ENCODE measurements at regions not wholly inside any gene's neighbourhood (a gene's known extent, or its start where the extent isn't known, plus 50 kb on each side); places are given as distances from the start of the nearest gene placed in this dataset.

- DNase-seq (no peak), ATAC-seq (no peak)
- intact Hi-C loops (cut with DNase I), result no loop called here
Measured at GRCh38 chr2:111653913-111654312, 230.1 kb downstream of the ANAPC1 start.

DNA sequence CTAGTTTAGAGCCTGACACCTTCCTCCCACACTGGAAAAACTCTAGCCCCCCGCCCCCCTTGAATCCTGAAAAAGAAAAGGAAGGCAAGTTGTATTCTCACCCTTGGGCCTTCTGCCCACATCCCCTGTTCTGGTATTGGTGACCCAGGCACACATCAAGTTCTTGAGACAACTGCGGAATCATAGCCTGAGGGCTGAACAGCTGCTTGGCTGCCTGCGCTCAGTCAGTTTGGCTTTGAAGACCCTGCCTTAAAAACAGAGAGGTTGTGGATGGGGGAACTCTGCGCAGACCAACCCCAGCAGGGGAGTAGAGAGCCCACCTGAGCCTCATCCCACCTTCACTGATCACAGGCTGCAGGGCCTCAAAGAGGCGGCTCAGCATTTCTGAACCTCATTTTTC lies 229.2 kb downstream of the ANAPC1 start:
- DNase-seq (no peak), ATAC-seq (no peak)
- intact Hi-C loops (cut with DNase I), result no loop called here

GRCh38 chr2:111656436-111656835 lies 227.6 kb downstream of the ANAPC1 start:
- ATAC-seq, result no peak
- no peak for DNase-seq
- intact Hi-C loops (cut with DNase I), result no loop called here

GRCh38 chr2:111656894-111657293 lies 227.1 kb downstream of the ANAPC1 start:
- ATAC-seq (no peak), DNase-seq (no peak)
- intact Hi-C loops (cut with DNase I), result no loop called here

GRCh38 chr2:111657351-111657975 lies 226.5 kb downstream of the ANAPC1 start:
- DNase-seq, result no peak
- no peak for ATAC-seq
- intact Hi-C loops (cut with DNase I), result no loop called here

DNA sequence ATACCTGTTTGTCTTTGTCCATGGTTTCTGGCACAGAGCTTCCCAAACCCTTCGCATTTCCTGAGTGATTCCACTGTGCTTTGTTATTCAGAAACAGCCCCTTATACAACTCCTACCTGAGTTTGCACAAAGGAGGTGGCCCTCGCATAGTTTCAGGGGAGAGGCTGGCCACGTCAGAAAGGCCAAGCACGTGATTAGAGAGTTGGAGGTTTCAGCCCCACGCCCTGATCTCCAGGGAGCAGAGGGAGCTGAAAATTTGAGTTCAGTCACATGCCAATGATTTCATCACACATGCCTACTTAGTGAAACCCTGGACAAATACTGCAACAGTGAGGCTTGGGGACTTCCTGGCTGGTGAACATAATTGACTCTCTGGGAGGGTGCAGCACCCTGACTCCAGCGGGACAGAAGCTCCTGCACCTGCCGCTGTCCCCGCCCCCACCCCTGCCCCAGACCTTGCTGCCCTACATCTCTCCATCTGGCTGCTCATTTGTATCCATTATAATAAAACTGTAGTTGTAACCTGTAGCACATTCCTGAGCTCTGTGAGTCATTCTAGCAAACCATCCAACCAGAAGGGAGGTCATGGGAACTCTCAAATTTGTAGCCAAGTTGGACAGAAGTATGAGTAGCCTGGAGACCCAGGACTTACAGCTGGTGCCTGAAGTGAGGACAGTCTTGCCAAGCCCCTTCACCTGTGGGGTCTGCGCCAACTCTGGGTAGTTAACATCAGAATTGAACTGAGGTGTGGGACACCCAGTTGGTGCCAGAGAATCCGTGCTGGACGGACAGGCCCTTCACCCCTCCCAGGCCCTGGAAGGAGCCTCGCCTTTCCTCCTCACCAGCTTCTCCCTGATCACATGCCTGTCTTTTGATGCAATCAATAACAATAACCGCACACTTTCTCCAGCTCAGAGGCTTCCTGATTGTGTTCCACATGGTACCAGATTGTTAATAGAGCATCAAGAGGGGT lies 224.3 kb downstream of the ANAPC1 start:
- DNase-seq (peak; percentile 70), ATAC-seq (peak; percentile 84 to 85)
- intact Hi-C loops (cut with DNase I), result no loop called here

DNA sequence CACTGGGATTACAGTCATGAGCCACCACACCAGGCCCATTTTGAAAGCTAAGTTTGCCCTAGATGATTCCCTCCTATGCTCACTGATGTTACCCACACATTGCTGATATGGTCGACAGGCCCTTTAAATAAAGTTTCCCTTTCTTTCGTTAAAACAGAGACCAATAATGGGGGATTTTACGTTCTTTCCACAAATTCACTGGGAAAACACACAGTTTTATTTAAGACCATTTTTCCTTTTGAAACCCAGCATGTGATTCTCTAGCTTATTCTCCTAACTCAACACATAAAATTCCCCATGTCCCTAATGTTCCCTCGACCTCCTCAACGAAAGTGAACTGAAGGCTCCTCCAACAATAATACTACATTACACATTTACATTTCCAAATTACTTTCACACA lies 223.2 kb downstream of the ANAPC1 start:
- DNase-seq, result no peak
- ATAC-seq, result no peak
- intact Hi-C loops (cut with DNase I), result no loop called here

DNA sequence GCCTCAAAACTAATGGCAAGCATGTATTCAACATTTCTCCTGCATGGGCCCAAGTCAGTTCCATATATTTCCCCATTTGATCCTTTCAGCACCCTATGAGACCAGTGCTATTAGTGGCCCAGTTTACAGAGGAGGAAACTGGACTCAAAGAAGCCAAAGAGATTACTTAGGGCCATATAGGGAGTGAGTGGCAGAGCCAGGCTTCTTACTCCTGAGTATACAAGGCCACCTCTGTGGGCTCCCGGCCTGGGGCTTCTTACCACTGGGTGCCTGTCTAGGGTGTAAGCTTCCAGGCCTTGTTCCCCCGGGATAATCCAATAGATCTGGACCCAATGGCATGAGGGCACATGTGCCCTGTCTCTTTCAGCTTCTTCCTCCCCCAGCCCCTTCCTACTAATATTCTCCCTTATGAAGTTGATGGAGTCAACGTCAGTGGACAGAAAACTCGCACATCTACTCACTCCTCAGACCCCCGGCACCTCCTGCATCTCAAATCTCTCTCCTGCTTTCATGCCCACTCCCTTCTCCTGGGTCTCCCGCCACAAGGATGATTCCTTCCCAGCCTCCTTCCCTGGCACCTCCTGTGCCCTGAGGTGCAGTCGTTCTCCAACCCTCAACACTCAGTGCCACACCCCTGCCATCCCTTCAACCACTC lies 222.6 kb downstream of the ANAPC1 start:
- intact Hi-C loops (cut with DNase I), result no loop called here
- no peak for ATAC-seq
- no peak for DNase-seq

DNA sequence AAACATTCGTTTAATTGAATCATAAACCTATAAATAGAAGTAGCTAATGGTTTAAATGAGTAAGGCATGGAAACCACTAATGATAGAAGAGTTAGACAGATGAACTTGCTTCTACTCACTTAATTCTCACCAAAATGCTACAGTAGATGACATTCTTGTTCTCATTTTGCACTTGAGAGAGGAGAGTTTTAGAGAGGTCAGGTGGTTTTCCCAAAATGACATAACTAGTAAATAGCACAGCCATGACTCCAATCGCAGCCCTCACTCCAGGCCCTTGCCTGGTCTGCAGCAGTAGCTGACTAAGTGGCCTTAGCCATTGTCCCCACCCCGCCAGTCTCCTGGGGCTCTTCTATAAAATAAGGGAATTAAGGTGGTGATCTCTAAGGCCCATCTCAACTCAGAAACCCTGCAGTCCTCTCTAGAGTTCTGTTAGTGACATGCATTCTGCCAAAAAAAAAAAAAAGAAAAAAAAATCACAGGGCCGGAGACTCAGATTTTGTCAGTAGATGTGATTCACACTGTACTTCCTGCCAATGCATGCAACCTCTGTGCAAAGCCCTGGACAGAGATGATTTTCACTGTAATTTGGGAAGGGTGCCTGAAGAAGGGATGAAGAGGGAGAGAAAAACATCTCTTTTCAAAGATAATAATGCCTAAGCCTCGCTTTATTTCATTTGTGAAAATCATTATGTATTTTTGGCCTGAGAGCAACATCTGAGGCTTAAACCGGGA lies 221.8 kb downstream of the ANAPC1 start:
- peak in 1 of 2 donors; percentile 35 for ATAC-seq
- DNase-seq, result no peak
- intact Hi-C loops (cut with DNase I), result no loop called here

GRCh38 chr2:111662771-111663470 lies 221.1 kb downstream of the ANAPC1 start:
- no peak for ATAC-seq
- intact Hi-C loops (cut with DNase I), result no loop called here
- no peak for DNase-seq

DNA sequence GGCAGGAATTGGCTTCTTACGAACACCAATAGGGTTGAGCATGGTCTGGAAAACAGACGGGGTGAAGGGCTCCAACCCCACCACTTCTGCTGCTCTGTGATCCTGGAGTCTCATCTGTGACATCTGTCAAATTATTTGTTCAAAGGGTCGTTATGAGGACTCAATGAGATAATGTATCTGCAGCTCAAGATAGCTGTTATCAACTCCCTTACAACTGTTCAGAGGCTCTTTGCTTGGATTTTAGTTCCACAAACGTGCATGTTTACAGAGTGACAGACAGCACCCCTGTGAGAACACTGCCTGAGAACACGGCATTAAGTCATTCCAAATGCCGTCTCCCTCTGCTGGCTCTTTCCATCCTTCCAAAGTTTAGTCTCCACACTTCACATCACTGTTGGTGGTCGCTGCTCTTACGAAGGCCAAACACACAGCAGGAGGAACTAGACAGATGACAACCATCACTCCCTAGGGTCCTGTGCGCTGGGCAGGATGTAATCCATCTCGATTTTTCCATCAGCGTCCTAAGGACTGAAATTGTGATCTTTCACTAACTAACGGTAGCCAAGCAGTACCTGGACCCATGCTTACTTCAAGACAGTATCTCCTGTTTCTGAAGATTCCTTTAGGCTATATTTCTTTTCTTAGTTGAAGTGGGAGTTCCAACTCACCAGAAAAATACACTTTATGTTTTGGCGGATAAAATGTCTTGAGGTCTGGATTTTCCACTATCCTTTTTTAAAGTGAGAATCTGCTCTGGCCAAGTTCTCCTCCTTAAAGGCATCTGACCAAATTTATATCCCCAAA lies 220.3 kb downstream of the ANAPC1 start:
- no peak for DNase-seq
- no peak for ATAC-seq
- intact Hi-C loops (cut with DNase I), result no loop called here

- no peak for ATAC-seq
- intact Hi-C loops (cut with DNase I), result no loop called here
Measured at GRCh38 chr2:111664275-111664850, 219.6 kb downstream of the ANAPC1 start.

DNA sequence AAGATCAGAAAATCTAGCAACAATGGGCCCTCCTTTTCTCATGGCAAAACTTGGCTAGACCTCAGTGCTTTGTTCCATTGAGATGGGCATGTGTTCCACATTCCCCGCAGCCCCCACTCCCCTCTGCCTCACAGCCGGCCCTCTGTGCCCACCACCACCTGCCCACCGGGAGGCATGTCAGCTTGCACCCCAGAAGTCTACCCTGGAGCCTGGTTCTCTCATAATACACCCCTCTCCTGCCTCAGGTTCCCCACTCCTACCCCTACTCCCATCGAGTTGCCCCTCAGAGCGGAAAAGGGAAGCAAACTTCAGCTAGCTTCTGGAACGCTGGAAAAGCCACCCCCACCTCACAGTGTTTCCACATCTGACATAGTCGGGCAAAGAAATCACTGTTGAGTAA lies 219.0 kb downstream of the ANAPC1 start:
- DNase-seq, result no peak
- no peak for ATAC-seq
- intact Hi-C loops (cut with DNase I), result no loop called here

More at GRCh38 chr2:111664275-111664850, 219.6 kb downstream of the ANAPC1 start:
- DNase-seq, result no peak

DNA sequence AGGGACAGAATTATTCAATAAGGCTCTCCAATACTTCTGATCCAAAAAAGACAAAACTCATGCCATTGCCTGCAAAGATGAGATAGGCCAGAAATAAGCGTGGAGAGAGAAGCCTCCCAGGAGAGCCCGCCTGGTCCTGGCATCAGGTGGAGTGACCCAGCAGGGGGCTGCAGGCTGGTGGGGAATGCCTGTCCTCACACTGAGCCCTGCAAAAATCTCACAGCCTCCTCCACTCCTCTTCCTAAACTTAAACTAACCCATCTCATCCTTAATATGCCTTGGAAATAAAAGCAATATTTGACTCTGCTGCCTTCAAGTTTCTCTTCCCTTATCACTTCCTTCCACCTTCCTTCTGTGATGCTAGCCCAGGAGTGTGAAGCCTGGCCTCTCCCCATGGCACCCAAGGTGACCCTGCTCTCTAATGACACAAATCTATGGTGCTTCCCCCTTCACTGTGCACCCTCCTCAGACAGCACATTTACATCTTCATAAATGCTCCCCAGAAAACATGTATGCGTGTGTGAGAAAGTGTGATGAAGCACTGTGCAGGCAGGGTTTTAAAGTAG lies 218.4 kb downstream of the ANAPC1 start:
- intact Hi-C loops (cut with DNase I), result no loop called here
- ATAC-seq, result no peak
- no peak for DNase-seq

- intact Hi-C loops (cut with DNase I), result no loop called here
- DNase-seq (no peak), ATAC-seq (no peak)
Measured at GRCh38 chr2:111666160-111666559, 217.8 kb downstream of the ANAPC1 start.

GRCh38 chr2:111667001-111667400 lies 217.0 kb downstream of the ANAPC1 start:
- intact Hi-C loops (cut with DNase I), result no loop called here
- DNase-seq, result no peak
- no peak for ATAC-seq

DNA sequence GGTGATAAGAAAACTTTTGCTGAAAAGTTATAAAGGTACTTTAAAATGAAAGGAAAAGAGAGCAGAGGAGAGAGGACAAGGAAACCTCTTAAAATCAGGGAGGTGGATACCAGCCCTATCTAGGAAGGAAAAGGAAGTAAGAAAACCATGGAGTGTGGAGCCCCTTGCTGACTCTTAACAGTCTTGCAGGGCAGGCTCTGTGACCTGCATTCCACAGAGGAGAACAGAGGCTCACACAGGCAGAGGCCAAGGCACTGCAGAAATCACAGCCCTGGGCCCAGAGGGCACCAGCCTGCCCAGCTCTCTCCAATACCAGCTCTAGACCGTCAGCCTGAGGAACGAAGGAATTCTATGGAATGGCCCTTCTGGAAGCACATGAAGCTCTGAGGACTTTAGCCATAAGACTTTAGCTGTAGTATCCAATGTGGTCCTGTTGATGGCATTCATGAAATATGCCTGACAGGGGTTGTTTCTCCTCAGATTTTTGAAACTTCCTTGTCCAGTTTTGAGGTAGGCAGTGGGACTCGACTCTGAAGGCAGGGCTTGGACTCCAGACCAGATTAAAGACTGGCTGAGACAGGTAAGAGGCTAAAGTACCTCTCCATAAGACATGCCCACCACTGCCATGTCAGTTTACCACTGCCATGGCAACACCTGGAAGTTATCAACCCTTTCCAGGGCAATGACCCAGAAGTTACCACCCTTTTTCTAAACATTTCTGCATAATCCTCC lies 216.3 kb downstream of the ANAPC1 start:
- ATAC-seq (peak; percentile 89 to 90), DNase-seq (peak; percentile 36)
- intact Hi-C loops (cut with DNase I), result no loop called here
